ENCODE measurements at regions not wholly inside any gene's neighbourhood (a gene's known extent, or its start where the extent isn't known, plus 50 kb on each side); places are given as distances from the start of the nearest gene placed in this dataset.

GRCh38 chr6:164210323-164210722 lies 795.8 kb downstream of the QKI start:
- Mint-ChIP-seq H3K9me3 (no peaks in the 10 kb centered on the region), H3K4me3 (no peak overlapping the region), H3K27me3 (ENCODE audit: insufficient read depth) (no peaks in the 10 kb centered on the region), H3K27ac (no peak overlapping the region), H3K36me3 (ENCODE audit: low read depth) (no peaks in the 10 kb centered on the region), H3K4me1 (ENCODE audit: low read depth) (no peaks in the 10 kb centered on the region)
- intact Hi-C loops (cut with micrococcal nuclease), result no loop called here
- no peak for DNase-seq (ENCODE audit: low spot score)

- Mint-ChIP-seq H3K4me1 (ENCODE audit: low read depth) (no peaks in the 10 kb centered on the region), H3K27ac (no peak overlapping the region), H3K4me3 (no peak overlapping the region), H3K27me3 (ENCODE audit: insufficient read depth) (no peaks in the 10 kb centered on the region), H3K36me3 (ENCODE audit: low read depth) (no peaks in the 10 kb centered on the region), H3K9me3 (peaks cover 5% of the 10 kb centered on the region)
- DNase-seq (ENCODE audit: low spot score), result no peak
- intact Hi-C loops (cut with micrococcal nuclease), result no loop called here
Measured at GRCh38 chr6:164208371-164208770, 793.9 kb downstream of the QKI start.

- Mint-ChIP-seq H3K27ac (no peak overlapping the region), H3K4me3 (no peak overlapping the region), H3K27me3 (ENCODE audit: insufficient read depth) (no peaks in the 10 kb centered on the region), H3K36me3 (ENCODE audit: low read depth) (no peaks in the 10 kb centered on the region), H3K9me3 (peaks cover 5% of the 10 kb centered on the region), H3K4me1 (ENCODE audit: low read depth) (no peaks in the 10 kb centered on the region)
- intact Hi-C loops (cut with micrococcal nuclease), result no loop called here
- DNase-seq (ENCODE audit: low spot score), result no peak
Measured at GRCh38 chr6:164206807-164207423, 792.4 kb downstream of the QKI start.

- intact Hi-C loops (cut with micrococcal nuclease), result no loop called here
- Mint-ChIP-seq H3K4me3 (no peak overlapping the region), H3K4me1 (ENCODE audit: low read depth) (no peaks in the 10 kb centered on the region), H3K36me3 (ENCODE audit: low read depth) (no peaks in the 10 kb centered on the region), H3K27ac (no peak overlapping the region), H3K9me3 (peaks cover 5% of the 10 kb centered on the region), H3K27me3 (ENCODE audit: insufficient read depth) (no peaks in the 10 kb centered on the region)
- no peak for DNase-seq (ENCODE audit: low spot score)
Measured at GRCh38 chr6:164200071-164200470, 785.6 kb downstream of the QKI start.

- DNase-seq (ENCODE audit: low spot score), result no peak
- H3K36me3 Mint-ChIP-seq (ENCODE audit: low read depth), result no peaks in the 10 kb centered on the region
- intact Hi-C loops (cut with micrococcal nuclease), result no loop called here
- no peaks in the 10 kb centered on the region for H3K9me3 Mint-ChIP-seq
- no peaks in the 10 kb centered on the region for H3K27me3 Mint-ChIP-seq (ENCODE audit: insufficient read depth)
- no peaks in the 10 kb centered on the region for H3K4me1 Mint-ChIP-seq (ENCODE audit: low read depth)
- no peak overlapping the region for H3K4me3 Mint-ChIP-seq
- H3K27ac Mint-ChIP-seq, result no peak overlapping the region
Measured at GRCh38 chr6:164195942-164196281, 781.4 kb downstream of the QKI start.

GRCh38 chr6:164195278-164195941 lies 780.9 kb downstream of the QKI start:
- H3K36me3 Mint-ChIP-seq (ENCODE audit: low read depth), result no peaks in the 10 kb centered on the region
- intact Hi-C loops (cut with micrococcal nuclease), result no loop called here
- no peaks in the 10 kb centered on the region for H3K9me3 Mint-ChIP-seq
- H3K27ac Mint-ChIP-seq, result no peak overlapping the region
- H3K4me1 Mint-ChIP-seq (ENCODE audit: low read depth), result no peaks in the 10 kb centered on the region
- H3K4me3 Mint-ChIP-seq, result no peak overlapping the region
- DNase-seq (ENCODE audit: low spot score), result no peak
- no peaks in the 10 kb centered on the region for H3K27me3 Mint-ChIP-seq (ENCODE audit: insufficient read depth)

- Mint-ChIP-seq H3K36me3 (ENCODE audit: low read depth) (no peaks in the 10 kb centered on the region), H3K9me3 (no peaks in the 10 kb centered on the region), H3K27me3 (ENCODE audit: insufficient read depth) (no peaks in the 10 kb centered on the region), H3K27ac (no peak overlapping the region), H3K4me1 (ENCODE audit: low read depth) (no peaks in the 10 kb centered on the region), H3K4me3 (no peak overlapping the region)
- DNase-seq (ENCODE audit: low spot score), result no peak
- intact Hi-C loops (cut with micrococcal nuclease), result no loop called here
Measured at GRCh38 chr6:164188861-164189260, 774.3 kb downstream of the QKI start.

- H3K27me3 Mint-ChIP-seq (ENCODE audit: insufficient read depth), result no peaks in the 10 kb centered on the region
- H3K27ac Mint-ChIP-seq, result no peak overlapping the region
- intact Hi-C loops (cut with micrococcal nuclease), result no loop called here
- H3K9me3 Mint-ChIP-seq, result no peaks in the 10 kb centered on the region
- H3K36me3 Mint-ChIP-seq (ENCODE audit: low read depth), result no peaks in the 10 kb centered on the region
- no peak for DNase-seq (ENCODE audit: low spot score)
- H3K4me1 Mint-ChIP-seq (ENCODE audit: low read depth), result no peaks in the 10 kb centered on the region
- no peak overlapping the region for H3K4me3 Mint-ChIP-seq
Measured at GRCh38 chr6:164185471-164185871, 771.0 kb downstream of the QKI start.

- Mint-ChIP-seq H3K36me3 (ENCODE audit: low read depth) (no peaks in the 10 kb centered on the region), H3K4me1 (ENCODE audit: low read depth) (no peaks in the 10 kb centered on the region), H3K9me3 (no peaks in the 10 kb centered on the region), H3K27me3 (ENCODE audit: insufficient read depth) (no peaks in the 10 kb centered on the region), H3K27ac (no peak overlapping the region), H3K4me3 (no peak overlapping the region)
- no peak for DNase-seq (ENCODE audit: low spot score)
- intact Hi-C loops (cut with micrococcal nuclease), result no loop called here
Measured at GRCh38 chr6:164184410-164184809, 769.9 kb downstream of the QKI start.

GRCh38 chr6:164183556-164184123 lies 769.1 kb downstream of the QKI start:
- no peak overlapping the region for H3K4me3 Mint-ChIP-seq
- H3K4me1 Mint-ChIP-seq (ENCODE audit: low read depth), result no peaks in the 10 kb centered on the region
- no peaks in the 10 kb centered on the region for H3K9me3 Mint-ChIP-seq
- H3K36me3 Mint-ChIP-seq (ENCODE audit: low read depth), result no peaks in the 10 kb centered on the region
- DNase-seq (ENCODE audit: low spot score), result no peak
- intact Hi-C loops (cut with micrococcal nuclease), result no loop called here
- no peaks in the 10 kb centered on the region for H3K27me3 Mint-ChIP-seq (ENCODE audit: insufficient read depth)
- H3K27ac Mint-ChIP-seq, result no peak overlapping the region

- H3K9me3 Mint-ChIP-seq, result no peaks in the 10 kb centered on the region
- H3K4me1 Mint-ChIP-seq (ENCODE audit: low read depth), result no peaks in the 10 kb centered on the region
- H3K36me3 Mint-ChIP-seq (ENCODE audit: low read depth), result no peaks in the 10 kb centered on the region
- no peak for DNase-seq (ENCODE audit: low spot score)
- no peak overlapping the region for H3K4me3 Mint-ChIP-seq
- intact Hi-C loops (cut with micrococcal nuclease), result no loop called here
- no peak overlapping the region for H3K27ac Mint-ChIP-seq
- H3K27me3 Mint-ChIP-seq (ENCODE audit: insufficient read depth), result no peaks in the 10 kb centered on the region
Measured at GRCh38 chr6:164178679-164179332, 764.3 kb downstream of the QKI start.

- H3K27me3 Mint-ChIP-seq (ENCODE audit: insufficient read depth), result no peaks in the 10 kb centered on the region
- no peak for DNase-seq (ENCODE audit: low spot score)
- no peaks in the 10 kb centered on the region for H3K9me3 Mint-ChIP-seq
- H3K27ac Mint-ChIP-seq, result no peak overlapping the region
- intact Hi-C loops (cut with micrococcal nuclease), result no loop called here
- no peaks in the 10 kb centered on the region for H3K4me1 Mint-ChIP-seq (ENCODE audit: low read depth)
- no peaks in the 10 kb centered on the region for H3K36me3 Mint-ChIP-seq (ENCODE audit: low read depth)
- H3K4me3 Mint-ChIP-seq, result no peak overlapping the region
Measured at GRCh38 chr6:164169355-164169754, 754.8 kb downstream of the QKI start.

GRCh38 chr6:164168595-164168994 lies 754.1 kb downstream of the QKI start:
- H3K4me1 Mint-ChIP-seq (ENCODE audit: low read depth), result no peaks in the 10 kb centered on the region
- no peaks in the 10 kb centered on the region for H3K9me3 Mint-ChIP-seq
- no peaks in the 10 kb centered on the region for H3K36me3 Mint-ChIP-seq (ENCODE audit: low read depth)
- no peak for DNase-seq (ENCODE audit: low spot score)
- no peak overlapping the region for H3K27ac Mint-ChIP-seq
- H3K4me3 Mint-ChIP-seq, result no peak overlapping the region
- H3K27me3 Mint-ChIP-seq (ENCODE audit: insufficient read depth), result no peaks in the 10 kb centered on the region
- intact Hi-C loops (cut with micrococcal nuclease), result no loop called here
